Stimulated activated CD4-positive, alpha-beta T cell treated with anti-CD3 and anti-CD28 coated beads, TNF-alpha, amount 100 ng/mL, for 48 hours (primary cell): ENCODE measurements at regions not wholly inside any gene's neighbourhood (a gene's known extent, or its start where the extent isn't known, plus 50 kb on each side); places are given as distances from the start of the nearest gene placed in this dataset.

Experiments used
- DNase-seq, 3 donors: peaks; one replicate each; pipeline ENCODE4 v3.0.0-alpha.2; 2020; ENCODE audit warnings: low read depth in 3 of 3

DNA sequence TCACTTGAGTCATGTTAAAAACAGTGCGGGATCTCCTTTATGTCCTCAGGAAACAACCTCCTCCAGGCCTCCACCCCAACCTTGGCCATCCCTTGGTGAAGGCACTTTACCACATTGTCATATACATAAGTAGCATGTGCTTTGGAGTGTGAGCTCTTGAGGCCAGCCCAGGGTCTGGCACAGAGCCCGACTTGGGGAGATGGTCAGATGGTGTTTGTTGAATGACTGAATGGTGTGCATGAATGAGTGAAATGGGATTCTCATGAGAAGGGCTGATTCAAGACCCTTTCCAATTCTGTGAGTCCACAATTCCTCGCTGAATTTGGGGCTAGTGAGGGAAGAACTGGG is 52.9 kb upstream of the DLK1 start:
- no peak for DNase-seq

DNA sequence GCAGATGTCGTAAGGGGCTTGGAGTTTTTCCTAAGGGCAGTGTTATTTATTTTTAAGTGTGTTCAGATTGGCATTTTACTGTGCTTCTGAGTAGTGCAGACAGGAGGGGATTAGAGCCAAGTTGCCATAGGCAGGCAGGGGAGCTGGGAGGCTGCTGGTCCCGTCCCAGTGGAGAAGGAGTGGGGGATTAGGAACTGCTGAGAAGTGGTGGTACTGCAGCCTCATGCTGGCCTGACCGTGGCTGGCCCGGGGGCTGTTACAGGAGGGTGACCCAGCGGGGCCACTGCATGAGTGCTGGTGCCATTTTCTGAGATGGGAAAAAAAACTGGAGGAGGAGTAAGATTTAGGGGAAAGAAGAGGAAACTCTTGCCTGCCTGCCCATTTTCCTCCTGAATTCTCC is 52.3 kb upstream of the DLK1 start:
- no peak for DNase-seq

DNA sequence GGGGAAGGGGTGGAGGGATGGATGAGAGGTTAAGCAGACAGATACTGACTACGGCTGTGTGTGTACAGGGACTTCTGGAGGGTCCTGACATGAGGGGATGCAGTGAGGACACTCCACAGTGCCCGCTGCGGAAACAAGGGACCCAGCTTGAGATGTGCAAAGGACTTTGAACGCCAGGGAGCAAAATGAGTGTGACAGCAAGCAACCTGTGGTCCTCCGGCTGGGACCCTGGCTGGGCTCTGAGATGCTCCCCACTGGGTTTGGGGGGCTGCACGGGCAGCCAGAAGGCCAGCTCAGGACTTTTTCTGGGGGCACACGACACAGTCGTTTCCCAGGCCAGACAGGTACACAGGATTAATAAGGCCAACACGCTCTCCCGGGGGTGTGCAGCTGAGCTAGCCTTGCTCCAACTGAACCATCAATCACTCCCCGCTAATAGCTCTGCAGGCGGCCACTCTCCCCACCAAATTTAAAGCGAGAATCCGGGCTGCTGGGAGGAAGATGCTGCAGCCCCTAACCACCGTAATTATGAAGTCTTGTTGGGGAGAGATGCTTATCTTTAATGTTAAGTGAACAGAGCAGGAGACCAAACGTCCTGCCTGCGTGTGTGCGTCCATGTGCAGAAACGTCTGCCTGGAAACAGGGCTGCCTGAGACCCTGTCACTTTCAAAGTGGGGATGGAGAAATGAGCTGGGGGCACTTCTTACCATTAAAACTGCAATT is 51.6 kb upstream of the DLK1 start:
- no peak for DNase-seq

GRCh38 chr14:100675699-100676684 is 50.7 kb upstream of the DLK1 start:
- DNase-seq, result no peak
